MCF 10A (cell line): ENCODE measurements at regions not wholly inside any gene's neighbourhood (a gene's known extent, or its start where the extent isn't known, plus 50 kb on each side); places are given as distances from the start of the nearest gene placed in this dataset.

ENCODE experiments used
- BruUV-seq: library from RNA; stranded (reverse); fragments of 400-500 nt; replicated peaks from 2 replicates; lab custom pipeline; 2021; lab: Mats Ljungman, UMichigan
- CTCF ChIA-PET: fragments of 300-600 bp; sonication (Branson Sonifier 250); formaldehyde crosslinking; extraction: SDS; loops from one replicate; lab custom pipeline; 2021; ENCODE audit warnings: antibody characterized with exemption, inconsistent platforms; lab: Yijun Ruan, JAX
- POLR2A ChIA-PET: fragments of 300-600, 350-650 bp; sonication (Branson Sonifier 250); formaldehyde crosslinking; extraction: SDS; loops from one replicate; lab custom pipeline; 2020; ENCODE audit warnings: antibody characterized with exemption, inconsistent platforms; lab: Yijun Ruan, JAX
- DNase-seq: peaks from one replicate; pipeline ENCODE4 v3.0.0-alpha.2; 2018; ENCODE audit not compliant: unreplicated experiment
- H3K27ac Mint-ChIP-seq: one replicate; pipeline ENCODE4 v1.8.0; 2022; ENCODE audit warnings: mild to moderate bottlenecking, low read depth, mixed read lengths; ENCODE audit not compliant: unreplicated experiment
- H3K27me3 Mint-ChIP-seq: one replicate; pipeline ENCODE4 v1.8.0; 2022; ENCODE audit warnings: mixed read lengths; ENCODE audit not compliant: insufficient read depth, unreplicated experiment
- H3K36me3 Mint-ChIP-seq: one replicate; pipeline ENCODE4 v1.8.0; 2022; ENCODE audit warnings: mild to moderate bottlenecking, moderate library complexity, mixed read lengths; ENCODE audit not compliant: insufficient read depth, unreplicated experiment
- H3K4me1 Mint-ChIP-seq: one replicate; pipeline ENCODE4 v1.8.0; 2022; ENCODE audit warnings: mixed read lengths; ENCODE audit not compliant: insufficient read depth, unreplicated experiment
- H3K4me3 Mint-ChIP-seq: one replicate; pipeline ENCODE4 v1.8.0; 2022; ENCODE audit warnings: mild to moderate bottlenecking, moderate library complexity, mixed read lengths; ENCODE audit not compliant: unreplicated experiment
- H3K9me3 Mint-ChIP-seq: one replicate; pipeline ENCODE4 v1.8.0; 2022; ENCODE audit warnings: mixed read lengths; ENCODE audit not compliant: unreplicated experiment
- intact Hi-C: fragments of 100-400 bp; cut with micrococcal nuclease; formaldehyde crosslinking; loops from 2 replicates; pipeline ENCODE4 v1.14.1; 2022
- TF ChIP-seq, protein P1 (sequence below): fragments of 200-600 bp; IDR thresholded peaks from one replicate; pipeline ENCODE4 v1.8.0; 2022; ENCODE audit warnings: antibody characterized with exemption, mild to moderate bottlenecking; ENCODE audit not compliant: unreplicated experiment

DNA sequence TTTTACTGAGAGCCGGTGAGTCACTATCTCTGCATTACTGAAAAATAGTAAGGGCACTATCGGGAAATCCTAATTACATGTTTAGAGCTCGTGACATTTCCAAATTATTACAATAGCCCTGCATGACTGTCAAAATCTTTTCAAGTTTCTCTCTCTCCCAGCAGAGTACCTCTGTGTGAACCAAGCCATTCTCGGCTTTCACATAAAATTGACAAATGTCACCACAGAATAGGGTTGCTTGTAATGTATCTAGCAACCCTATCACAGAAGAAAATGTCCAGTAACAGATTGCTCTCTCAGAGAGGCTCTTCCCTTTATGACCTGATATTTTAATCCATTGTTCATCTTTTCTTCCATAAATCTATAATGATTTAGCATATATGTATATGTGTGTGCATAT is 144.8 kb upstream of the GNPDA2 start:
- Mint-ChIP-seq H3K9me3 (no peaks in the 10 kb centered on the region), H3K36me3 (no peaks in the 10 kb centered on the region), H3K27me3 (no peaks in the 10 kb centered on the region), H3K27ac (no peak overlapping the region), H3K4me3 (no peak overlapping the region), H3K4me1 (no peaks in the 10 kb centered on the region)
- no TSS peak for BruUV-seq
- intact Hi-C loops: no loop called here
- TF ChIP-seq, protein P1, sequence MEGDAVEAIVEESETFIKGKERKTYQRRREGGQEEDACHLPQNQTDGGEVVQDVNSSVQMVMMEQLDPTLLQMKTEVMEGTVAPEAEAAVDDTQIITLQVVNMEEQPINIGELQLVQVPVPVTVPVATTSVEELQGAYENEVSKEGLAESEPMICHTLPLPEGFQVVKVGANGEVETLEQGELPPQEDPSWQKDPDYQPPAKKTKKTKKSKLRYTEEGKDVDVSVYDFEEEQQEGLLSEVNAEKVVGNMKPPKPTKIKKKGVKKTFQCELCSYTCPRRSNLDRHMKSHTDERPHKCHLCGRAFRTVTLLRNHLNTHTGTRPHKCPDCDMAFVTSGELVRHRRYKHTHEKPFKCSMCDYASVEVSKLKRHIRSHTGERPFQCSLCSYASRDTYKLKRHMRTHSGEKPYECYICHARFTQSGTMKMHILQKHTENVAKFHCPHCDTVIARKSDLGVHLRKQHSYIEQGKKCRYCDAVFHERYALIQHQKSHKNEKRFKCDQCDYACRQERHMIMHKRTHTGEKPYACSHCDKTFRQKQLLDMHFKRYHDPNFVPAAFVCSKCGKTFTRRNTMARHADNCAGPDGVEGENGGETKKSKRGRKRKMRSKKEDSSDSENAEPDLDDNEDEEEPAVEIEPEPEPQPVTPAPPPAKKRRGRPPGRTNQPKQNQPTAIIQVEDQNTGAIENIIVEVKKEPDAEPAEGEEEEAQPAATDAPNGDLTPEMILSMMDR: no peak
- CTCF ChIA-PET: interaction anchor here (0.9 to 1.0 kb wide), 2 partner anchors 10 to 25 kb away, joined by 3 to 6 read pairs; no protein-coding TSS in a partner anchor
- POLR2A ChIA-PET: no interaction called here
- no peak for DNase-seq

DNA sequence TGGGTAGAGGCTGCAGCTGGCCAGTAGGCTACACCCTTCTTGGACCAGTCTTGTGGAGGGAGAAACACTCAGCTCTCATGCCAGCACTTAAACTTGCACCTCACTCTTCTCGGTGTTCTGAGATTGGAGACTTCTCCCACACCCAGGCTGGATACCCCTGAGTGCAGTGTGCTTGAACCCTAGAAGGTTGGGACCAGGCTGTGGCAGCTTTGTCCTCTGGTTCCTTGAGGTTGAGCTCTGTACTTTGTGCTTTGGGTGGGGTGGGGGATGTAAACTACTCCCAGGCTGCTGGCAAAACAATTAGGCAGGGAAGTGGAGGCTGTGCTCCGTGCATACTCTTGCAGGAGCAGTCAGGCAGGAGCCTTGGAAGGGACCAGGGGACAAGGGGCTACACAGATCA is 143.6 kb upstream of the GNPDA2 start:
- H3K9me3 Mint-ChIP-seq: no peaks in the 10 kb centered on the region
- TF ChIP-seq, protein P1: no peak
- ChIA-PET POLR2A (no interaction called here), CTCF (no interaction called here)
- H3K27me3 Mint-ChIP-seq: no peaks in the 10 kb centered on the region
- H3K4me3 Mint-ChIP-seq: no peak overlapping the region
- intact Hi-C loops: no loop called here
- no peak overlapping the region for H3K27ac Mint-ChIP-seq
- BruUV-seq: no TSS peak
- no peak for DNase-seq
- no peaks in the 10 kb centered on the region for H3K4me1 Mint-ChIP-seq
- H3K36me3 Mint-ChIP-seq: no peaks in the 10 kb centered on the region

DNA sequence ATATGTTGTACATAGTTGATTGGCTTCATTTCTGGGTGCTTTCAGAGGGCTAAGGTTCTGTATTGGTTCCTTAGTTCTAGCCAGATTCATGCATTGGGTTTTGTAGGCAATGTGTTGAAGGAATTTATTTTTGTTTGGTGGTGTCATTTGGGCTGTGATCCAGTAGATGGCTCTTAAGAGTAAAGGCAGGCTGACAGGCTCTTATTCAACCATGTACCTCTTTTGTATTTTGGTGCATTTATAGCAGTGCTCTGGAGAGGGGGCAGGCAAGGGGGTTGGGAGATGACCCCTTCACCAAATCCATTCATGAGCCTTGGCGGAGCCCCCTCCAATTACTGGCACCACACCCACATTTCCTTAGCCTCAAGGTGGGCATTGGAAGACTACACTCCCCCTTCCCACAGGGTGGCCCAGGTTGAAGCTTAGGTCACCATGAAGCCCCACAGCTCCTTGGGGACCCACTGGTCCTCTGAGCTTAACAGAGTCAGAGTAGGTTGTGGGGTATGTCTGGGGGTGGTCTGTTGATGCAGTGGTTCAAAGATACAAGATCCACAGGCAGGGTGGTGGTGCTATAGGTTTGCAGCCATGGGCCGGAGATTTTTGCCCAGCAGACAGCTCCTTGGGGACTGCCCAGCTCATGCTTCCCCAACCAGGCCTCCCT is 143.0 kb upstream of the GNPDA2 start:
- DNase-seq: peak; percentile 14
- no peak overlapping the region for H3K4me3 Mint-ChIP-seq
- POLR2A ChIA-PET: no interaction called here
- H3K9me3 Mint-ChIP-seq: no peaks in the 10 kb centered on the region
- no peaks in the 10 kb centered on the region for H3K4me1 Mint-ChIP-seq
- CTCF ChIA-PET: no interaction called here
- TF ChIP-seq, protein P1: peak; percentile 11
- no peak overlapping the region for H3K27ac Mint-ChIP-seq
- no peaks in the 10 kb centered on the region for H3K27me3 Mint-ChIP-seq
- H3K36me3 Mint-ChIP-seq: no peaks in the 10 kb centered on the region
- no TSS peak for BruUV-seq
- intact Hi-C loops: no loop called here

DNA sequence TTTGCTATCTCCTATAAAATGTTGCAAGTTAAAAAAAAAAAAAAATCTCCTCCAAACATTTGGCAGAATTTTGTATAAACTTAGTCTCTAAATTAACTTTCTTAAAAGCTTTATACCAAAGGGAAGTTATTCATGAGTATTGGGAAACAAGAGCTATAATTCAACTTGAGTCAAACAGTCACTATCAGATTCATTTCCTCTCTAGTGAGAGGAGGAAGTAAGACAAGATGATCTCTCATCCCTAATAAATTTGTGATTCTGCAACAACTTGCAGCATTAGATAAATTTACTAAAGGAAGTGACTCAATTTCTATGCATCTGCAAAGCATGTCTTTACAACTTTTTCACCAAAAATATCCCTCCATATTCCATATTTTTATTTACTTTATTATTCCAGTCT is 135.4 kb upstream of the GNPDA2 start:
- Mint-ChIP-seq H3K27ac (no peak overlapping the region), H3K27me3 (no peaks in the 10 kb centered on the region)

More for the DNA sequence above, 135.4 kb upstream of the GNPDA2 start:
- Mint-ChIP-seq H3K4me3 (no peak overlapping the region), H3K36me3 (no peaks in the 10 kb centered on the region), H3K9me3 (no peaks in the 10 kb centered on the region), H3K4me1 (peaks cover 5% of the 10 kb centered on the region)
- TF ChIP-seq, protein P1: no peak
- POLR2A ChIA-PET: no interaction called here
- intact Hi-C loops: no loop called here
- DNase-seq: peak; percentile 6
- no TSS peak for BruUV-seq
- CTCF ChIA-PET: interaction anchor here (0.6 to 1.3 kb wide), 2 partner anchors 9 to 60 kb away, joined by 3 to 6 read pairs; no protein-coding TSS in a partner anchor
